ENCODE measurements at regions not wholly inside any gene's neighbourhood (a gene's known extent, or its start where the extent isn't known, plus 50 kb on each side); places are given as distances from the start of the nearest gene placed in this dataset.

GRCh38 chr11:109926941-109927340, 166.3 kb upstream of the ZC3H12C start:
- Mint-ChIP-seq H3K4me1 (no peaks in the 10 kb centered on the region), H3K27me3 (peaks cover 7% of the 10 kb centered on the region), H3K36me3 (no peaks in the 10 kb centered on the region), H3K4me3 (no peak overlapping the region), H3K27ac (no peak overlapping the region), H3K9me3 (peaks cover 2% of the 10 kb centered on the region)
- DNase-seq (ENCODE audit: low spot score in 2 of 2) = no peak
- no peak for ATAC-seq (ENCODE audit: low read depth)

DNA sequence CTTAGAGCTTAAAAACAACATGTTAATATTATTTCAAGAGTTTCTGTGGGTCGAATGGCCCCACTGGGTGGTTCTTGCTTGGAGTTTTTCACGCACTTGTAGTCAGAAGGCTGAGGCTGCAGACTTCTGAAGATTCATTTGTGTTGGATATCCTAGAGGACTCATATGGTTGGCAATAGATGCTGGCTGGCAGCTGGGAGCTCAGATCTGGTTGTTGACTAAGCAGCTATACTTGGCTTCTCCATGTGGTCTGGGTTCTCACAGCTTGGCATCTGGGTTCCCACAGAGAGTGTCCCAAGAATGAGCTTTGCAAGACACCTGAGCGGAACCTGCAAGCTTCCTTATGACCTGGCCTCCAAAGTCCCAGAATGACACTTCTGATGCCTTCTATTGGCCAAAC, 163.9 kb upstream of the ZC3H12C start:
- Mint-ChIP-seq H3K4me1 (no peaks in the 10 kb centered on the region), H3K27me3 (peaks cover 5% of the 10 kb centered on the region), H3K36me3 (no peaks in the 10 kb centered on the region), H3K27ac (no peak overlapping the region), H3K9me3 (peaks cover 2% of the 10 kb centered on the region), H3K4me3 (no peak overlapping the region)
- DNase-seq (ENCODE audit: low spot score in 2 of 2) = no peak
- ATAC-seq (ENCODE audit: low read depth) = no peak

DNA sequence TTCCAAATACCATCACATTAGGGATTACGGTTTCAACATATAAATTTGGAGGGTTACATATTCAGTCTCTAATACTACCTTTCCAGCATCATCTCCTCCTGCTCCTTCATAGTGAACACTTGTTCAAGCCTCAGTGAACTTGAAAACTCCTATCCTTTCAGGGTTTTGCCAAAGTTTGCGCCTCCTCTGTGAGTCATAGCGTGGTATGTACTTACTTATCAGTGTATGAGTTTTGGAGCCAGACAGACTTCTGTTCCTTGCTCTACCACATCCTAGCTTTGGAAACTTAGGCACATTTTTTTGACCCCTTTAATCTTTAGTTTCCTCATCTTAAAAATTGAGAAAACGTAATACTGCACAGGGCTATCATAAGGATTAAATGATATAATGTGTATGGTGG, 160.1 kb upstream of the ZC3H12C start:
- H3K36me3 Mint-ChIP-seq = no peaks in the 10 kb centered on the region
- H3K4me1 Mint-ChIP-seq = no peaks in the 10 kb centered on the region
- ATAC-seq (ENCODE audit: low read depth) (no peak), DNase-seq (ENCODE audit: low spot score in 2 of 2) (no peak)
- H3K9me3 Mint-ChIP-seq = no peaks in the 10 kb centered on the region
- no peak overlapping the region for H3K4me3 Mint-ChIP-seq
- H3K27ac Mint-ChIP-seq = no peak overlapping the region
- peaks cover 10% of the 10 kb centered on the region for H3K27me3 Mint-ChIP-seq

- no peak for ATAC-seq (ENCODE audit: low read depth)
- Mint-ChIP-seq H3K36me3 (no peaks in the 10 kb centered on the region), H3K27me3 (peaks cover 10% of the 10 kb centered on the region), H3K27ac (no peak overlapping the region), H3K4me3 (no peak overlapping the region), H3K9me3 (no peaks in the 10 kb centered on the region), H3K4me1 (no peaks in the 10 kb centered on the region)
- DNase-seq (ENCODE audit: low spot score in 2 of 2) = no peak
Measured at GRCh38 chr11:109934151-109934550, 159.0 kb upstream of the ZC3H12C start.

DNA sequence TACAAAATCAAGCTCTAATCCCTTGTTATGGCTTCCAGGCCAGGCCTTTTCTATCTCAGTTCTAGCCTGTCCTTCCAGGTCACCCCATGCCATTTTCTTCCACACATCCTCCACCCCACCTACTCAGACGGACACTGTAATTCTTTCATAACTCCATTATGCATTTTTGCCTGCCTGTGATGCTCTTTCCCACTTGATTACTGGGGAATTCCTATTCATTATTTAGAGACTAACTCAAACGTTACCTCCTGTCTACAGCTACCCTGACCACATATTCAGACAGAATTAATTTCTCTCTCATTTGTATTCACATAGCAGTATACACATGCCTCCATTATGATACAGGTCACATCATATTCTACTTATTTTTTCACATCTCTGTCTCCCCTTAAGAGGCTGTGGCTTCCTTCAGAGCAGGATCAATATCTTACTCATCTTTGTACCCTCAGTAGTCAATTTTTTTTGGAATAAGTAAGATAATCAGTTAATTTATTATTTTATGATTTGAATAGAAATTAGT, 156.5 kb upstream of the ZC3H12C start:
- Mint-ChIP-seq H3K27ac (no peak overlapping the region), H3K4me3 (no peak overlapping the region), H3K27me3 (peaks cover 11% of the 10 kb centered on the region), H3K4me1 (no peaks in the 10 kb centered on the region), H3K9me3 (no peaks in the 10 kb centered on the region), H3K36me3 (no peaks in the 10 kb centered on the region)
- DNase-seq (ENCODE audit: low spot score in 2 of 2) (no peak), ATAC-seq (ENCODE audit: low read depth) (no peak)

DNA sequence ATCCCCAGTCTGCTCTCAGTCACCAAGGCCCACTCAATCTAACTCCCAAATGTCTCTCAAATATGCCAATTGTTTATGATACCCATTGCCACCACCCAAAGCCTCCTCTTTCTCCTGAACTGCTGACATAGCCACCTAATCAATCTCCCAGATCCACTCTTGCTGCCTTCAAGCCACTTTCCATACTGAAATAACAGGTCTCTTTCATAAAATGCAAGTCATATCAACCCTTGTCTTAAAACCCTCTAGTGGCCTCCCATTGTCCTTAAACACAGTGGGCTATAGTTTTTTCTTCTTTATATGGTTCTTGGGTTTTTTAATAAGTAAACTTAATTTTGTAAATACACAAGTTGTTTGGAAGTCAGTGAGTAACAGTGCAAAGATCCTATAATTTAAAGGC, 155.2 kb upstream of the ZC3H12C start:
- H3K4me3 Mint-ChIP-seq = no peak overlapping the region
- H3K36me3 Mint-ChIP-seq = no peaks in the 10 kb centered on the region
- DNase-seq (ENCODE audit: low spot score in 2 of 2) (no peak), ATAC-seq (ENCODE audit: low read depth) (no peak)
- H3K4me1 Mint-ChIP-seq = no peaks in the 10 kb centered on the region
- peaks cover 9% of the 10 kb centered on the region for H3K27me3 Mint-ChIP-seq
- H3K27ac Mint-ChIP-seq = no peak overlapping the region
- no peaks in the 10 kb centered on the region for H3K9me3 Mint-ChIP-seq

DNA sequence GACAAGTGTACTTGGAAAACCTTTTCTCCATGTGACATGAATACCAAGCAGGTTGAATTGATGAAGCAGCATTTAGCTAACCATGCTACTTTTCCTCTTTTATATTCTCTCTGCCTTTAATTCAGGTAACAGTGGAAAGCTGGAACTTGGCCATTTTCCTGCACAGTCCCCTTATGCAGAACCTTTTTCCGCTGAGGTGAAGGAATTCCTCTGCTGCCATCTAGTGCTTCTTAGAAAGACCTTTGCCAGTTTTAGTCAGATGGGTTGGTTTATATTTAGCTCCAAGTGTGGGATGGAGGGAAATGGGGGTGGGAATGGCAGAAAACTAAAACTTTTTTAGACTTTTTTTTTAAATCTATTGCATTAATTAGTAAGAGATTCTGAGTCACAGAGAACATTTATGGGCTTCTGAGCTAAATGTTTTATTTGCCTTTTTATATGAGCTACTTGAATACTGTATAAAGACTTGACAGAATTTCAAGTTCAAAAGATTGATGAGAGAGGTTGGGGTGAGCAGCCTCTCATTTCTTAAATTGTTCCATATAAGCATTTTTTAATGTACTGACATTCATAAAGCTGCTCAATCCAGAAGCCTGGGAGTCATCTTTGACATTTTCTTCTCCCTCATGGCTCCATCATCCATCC, 153.9 kb upstream of the ZC3H12C start:
- DNase-seq (ENCODE audit: low spot score in 2 of 2) = no peak
- H3K9me3 Mint-ChIP-seq = no peaks in the 10 kb centered on the region
- H3K4me3 Mint-ChIP-seq = no peak overlapping the region
- H3K27ac Mint-ChIP-seq = no peak overlapping the region
- ATAC-seq (ENCODE audit: low read depth) = no peak
- H3K27me3 Mint-ChIP-seq = peaks cover 11% of the 10 kb centered on the region
- H3K36me3 Mint-ChIP-seq = no peaks in the 10 kb centered on the region
- H3K4me1 Mint-ChIP-seq = no peaks in the 10 kb centered on the region

DNA sequence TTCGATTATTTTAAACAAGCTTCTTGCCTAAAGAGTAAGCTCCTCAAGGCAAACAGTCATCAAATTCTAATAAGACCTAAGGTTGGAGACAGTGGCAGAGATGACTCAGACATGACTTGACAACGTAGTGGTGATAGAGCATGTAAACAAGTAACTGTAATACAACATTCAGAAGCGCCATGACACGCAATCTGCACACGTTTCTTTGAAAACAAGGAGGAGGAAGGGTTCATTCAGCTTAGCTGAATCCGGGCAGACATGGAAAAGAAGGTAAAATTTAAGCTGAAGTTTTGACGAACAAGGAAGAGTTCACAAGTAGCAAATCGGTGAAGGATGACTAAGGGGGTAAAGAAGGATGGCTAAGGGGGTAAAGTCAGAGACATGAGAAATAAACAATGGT, 152.4 kb upstream of the ZC3H12C start:
- ATAC-seq (ENCODE audit: low read depth) = no peak
- H3K27me3 Mint-ChIP-seq = peaks cover 14% of the 10 kb centered on the region
- no peaks in the 10 kb centered on the region for H3K36me3 Mint-ChIP-seq
- H3K4me3 Mint-ChIP-seq = no peak overlapping the region
- DNase-seq (ENCODE audit: low spot score in 2 of 2) = no peak
- no peaks in the 10 kb centered on the region for H3K9me3 Mint-ChIP-seq
- H3K4me1 Mint-ChIP-seq = no peaks in the 10 kb centered on the region
- H3K27ac Mint-ChIP-seq = no peak overlapping the region

DNA sequence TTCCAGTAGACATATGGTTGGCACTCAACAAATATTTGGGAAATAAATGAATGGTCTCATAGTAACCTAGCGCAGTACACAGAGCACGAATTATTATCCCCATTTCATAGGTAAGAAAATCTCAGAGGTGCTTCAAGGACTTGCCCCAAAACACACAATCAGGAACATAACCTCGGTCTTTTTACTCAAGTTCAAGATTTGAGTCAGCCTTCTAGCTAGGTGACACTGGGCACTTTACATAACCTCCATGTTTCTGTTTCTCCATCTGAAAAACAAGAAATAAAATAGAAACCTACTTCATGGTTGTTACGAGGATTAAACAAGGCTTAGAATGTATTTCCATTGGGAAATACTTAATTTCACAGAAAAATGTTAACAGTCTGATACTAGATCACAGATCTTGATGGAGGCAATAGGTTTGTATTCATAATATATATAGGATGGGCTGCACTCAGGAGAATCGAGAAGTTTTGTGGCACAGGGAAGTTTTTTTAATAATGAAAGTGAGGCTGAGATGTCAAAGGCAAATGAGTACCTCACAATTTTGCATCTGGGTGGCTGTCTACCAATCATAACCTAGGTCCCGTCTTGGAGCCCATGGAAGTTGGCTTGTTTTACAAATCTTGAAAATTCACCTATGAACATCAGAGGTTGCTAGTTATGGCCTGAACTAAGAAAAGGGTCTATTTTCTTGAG, 147.4 kb upstream of the ZC3H12C start:
- Mint-ChIP-seq H3K9me3 (no peaks in the 10 kb centered on the region), H3K4me3 (peak overlapping the region; percentile 81), H3K27me3 (peaks cover 6% of the 10 kb centered on the region), H3K27ac (peak overlapping the region; percentile 53), H3K36me3 (no peaks in the 10 kb centered on the region), H3K4me1 (peaks cover 5% of the 10 kb centered on the region)
- DNase-seq (ENCODE audit: low spot score in 2 of 2) (no peak), ATAC-seq (ENCODE audit: low read depth) (peak; percentile 77)

DNA sequence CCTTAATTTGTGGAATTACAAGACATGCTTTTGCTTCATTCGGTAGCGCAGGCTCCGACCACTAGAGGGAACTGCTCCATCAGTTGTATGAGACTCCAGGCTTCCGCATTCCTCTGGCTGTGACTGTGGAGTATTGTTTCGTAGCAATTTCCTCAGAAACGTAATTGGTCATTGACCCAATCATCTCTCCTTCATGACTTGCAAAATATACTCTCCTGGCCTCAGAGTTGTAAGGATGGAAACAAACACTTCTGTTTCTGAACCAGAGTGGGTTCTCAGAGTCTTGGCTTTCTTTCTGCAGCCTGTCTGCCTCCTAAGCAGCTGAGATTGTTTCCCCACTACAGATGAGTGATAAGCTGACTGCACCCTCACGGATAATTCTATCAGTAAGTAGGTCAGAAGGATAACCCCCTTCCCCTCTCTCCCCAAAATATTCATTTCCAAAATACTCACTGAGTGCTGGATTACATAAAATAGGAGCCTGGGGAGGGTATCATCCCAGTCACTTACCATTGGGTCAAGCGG, 146.8 kb upstream of the ZC3H12C start:
- peak; percentile 50 to 56 for DNase-seq (ENCODE audit: low spot score in 2 of 2)
- Mint-ChIP-seq H3K4me1 (peaks cover 5% of the 10 kb centered on the region), H3K4me3 (peak overlapping the region; percentile 81), H3K27me3 (peaks cover 6% of the 10 kb centered on the region), H3K9me3 (no peaks in the 10 kb centered on the region), H3K27ac (peak overlapping the region; percentile 53), H3K36me3 (no peaks in the 10 kb centered on the region)
- ATAC-seq (ENCODE audit: low read depth) = peak; percentile 90

- no peak overlapping the region for H3K4me3 Mint-ChIP-seq
- DNase-seq (ENCODE audit: low spot score in 2 of 2) = no peak
- no peaks in the 10 kb centered on the region for H3K36me3 Mint-ChIP-seq
- peaks cover 11% of the 10 kb centered on the region for H3K4me1 Mint-ChIP-seq
- H3K27me3 Mint-ChIP-seq = peaks cover 6% of the 10 kb centered on the region
- no peaks in the 10 kb centered on the region for H3K9me3 Mint-ChIP-seq
- ATAC-seq (ENCODE audit: low read depth) = no peak
- no peak overlapping the region for H3K27ac Mint-ChIP-seq
Measured at GRCh38 chr11:109954534-109954933, 138.7 kb upstream of the ZC3H12C start.

- H3K4me3 Mint-ChIP-seq = peak overlapping the region; percentile 17
- peak; percentile 54 for ATAC-seq (ENCODE audit: low read depth)
- H3K4me1 Mint-ChIP-seq = peaks cover 11% of the 10 kb centered on the region
- H3K27ac Mint-ChIP-seq = no peak overlapping the region
- no peaks in the 10 kb centered on the region for H3K9me3 Mint-ChIP-seq
- H3K36me3 Mint-ChIP-seq = no peaks in the 10 kb centered on the region
- DNase-seq (ENCODE audit: low spot score in 2 of 2) = no peak
- H3K27me3 Mint-ChIP-seq = peaks cover 8% of the 10 kb centered on the region
Measured at GRCh38 chr11:109956124-109956793, 136.9 kb upstream of the ZC3H12C start.

GRCh38 chr11:109957000-109957399, 136.2 kb upstream of the ZC3H12C start:
- Mint-ChIP-seq H3K9me3 (no peaks in the 10 kb centered on the region), H3K27me3 (peaks cover 8% of the 10 kb centered on the region), H3K4me3 (no peak overlapping the region), H3K36me3 (no peaks in the 10 kb centered on the region), H3K27ac (no peak overlapping the region), H3K4me1 (peaks cover 11% of the 10 kb centered on the region)
- no peak for DNase-seq (ENCODE audit: low spot score in 2 of 2)
- no peak for ATAC-seq (ENCODE audit: low read depth)

GRCh38 chr11:109957601-109958000, 135.6 kb upstream of the ZC3H12C start:
- no peak overlapping the region for H3K27ac Mint-ChIP-seq
- H3K36me3 Mint-ChIP-seq = no peaks in the 10 kb centered on the region
- peaks cover 11% of the 10 kb centered on the region for H3K4me1 Mint-ChIP-seq
- no peak overlapping the region for H3K4me3 Mint-ChIP-seq
- no peak for DNase-seq (ENCODE audit: low spot score in 2 of 2)
- peaks cover 4% of the 10 kb centered on the region for H3K27me3 Mint-ChIP-seq
- H3K9me3 Mint-ChIP-seq = no peaks in the 10 kb centered on the region
- ATAC-seq (ENCODE audit: low read depth) = no peak

All from memory B cell (primary cell).